Stomach (tissue), 8 donors: ENCODE measurements at regions not wholly inside any gene's neighbourhood (a gene's known extent, or its start where the extent isn't known, plus 50 kb on each side); places are given as distances from the start of the nearest gene placed in this dataset.

ENCODE experiments used
- DNase-seq, 2 donors: peaks; one replicate each; pipeline versions ENCODE4 v3.0.0 to v3.0.0-alpha.2; 2013 to 2019
- H3K27ac ChIP-seq, 5 donors: fragments of 200-600 bp in 4 of 5; sonication (generic) in 4 of 5; one replicate each; pipeline ENCODE4 v1.5.1; 2013 to 2019; ENCODE audit warnings: mild to moderate bottlenecking in 1 of 5, moderate library complexity in 1 of 5
- H3K27me3 ChIP-seq, 3 donors: fragments of 200-600 bp; sonication (generic); one replicate each; pipeline ENCODE4 v1.5.1; 2017 to 2019; ENCODE audit warnings: mixed run types in 1 of 3
- H3K36me3 ChIP-seq, 4 donors: fragments of 200-600 bp; sonication (generic); 1 replicate in 3 of 4; 2 replicates in 1 of 4; pipeline ENCODE4 v1.5.1; 2016 to 2019
- H3K4me1 ChIP-seq, 4 donors: fragments of 200-600 bp; sonication (generic); one replicate each; pipeline ENCODE4 v1.5.1; 2016 to 2019
- H3K4me3 ChIP-seq, 4 donors: fragments of 200-600 bp; sonication (generic) in 3 of 4; one replicate each; pipeline ENCODE4 v1.5.1; 2016 to 2019; ENCODE audit warnings: mild to moderate bottlenecking in 1 of 4
- H3K9me3 ChIP-seq, 4 donors: fragments of 200-600 bp; sonication (generic); one replicate each; pipeline ENCODE4 v1.5.1; 2016 to 2019
- EP300 ChIP-seq: sonication (generic); formaldehyde crosslinking; IDR thresholded peaks from one replicate; pipeline ENCODE4 v1.6.1; 2017; ENCODE audit warnings: antibody characterized with exemption
- POLR2A ChIP-seq, 4 donors: fragments of 450-650 bp; IDR thresholded peaks; one replicate each; pipeline ENCODE4 v1.6.1; 2016; ENCODE audit warnings: antibody characterized with exemption in 4 of 4, control low read depth in 2 of 4, mild to moderate bottlenecking in 1 of 4, moderate library complexity in 1 of 4
- POLR2AphosphoS5 ChIP-seq, 3 donors: sonication (generic); formaldehyde crosslinking; IDR thresholded peaks; one replicate each; pipeline ENCODE4 v1.6.1; 2016; ENCODE audit warnings: antibody characterized with exemption in 3 of 3
- WGBS, 5 donors: extraction: QIAGEN DNeasy Blood & Tissue Kit in 3 of 5; methylation state at CpG; one replicate each; pipeline versions ENCODE4 v1.1.5 to v1.1.7; 2013 to 2018; 5-methylcytosine and 5-hydroxymethylcytosine counted together
- intact Hi-C: fragments of 100-400 bp; cut with DNase I; formaldehyde crosslinking; loops from one replicate; pipeline ENCODE4 v1.15.1; 2023; ENCODE audit warnings: low total_unique reads
- TF ChIP-seq, protein P1 (sequence below), 7 experiments: fragments of 450-650 bp in 4 of 7; fragments of 200-600 bp in 3 of 7; sonication (generic) in 3 of 7; IDR thresholded peaks; one replicate each; pipeline ENCODE4 v1.5.1; 2016 to 2019; ENCODE audit warnings: antibody characterized with exemption in 7 of 7, control low read depth in 2 of 7, mild to moderate bottlenecking in 1 of 7
- donor health status: healthy with polysubstance abuse.
- donor health status: Bipolar disorder and iron deficiency.
- donor health status: healthy.

DNA sequence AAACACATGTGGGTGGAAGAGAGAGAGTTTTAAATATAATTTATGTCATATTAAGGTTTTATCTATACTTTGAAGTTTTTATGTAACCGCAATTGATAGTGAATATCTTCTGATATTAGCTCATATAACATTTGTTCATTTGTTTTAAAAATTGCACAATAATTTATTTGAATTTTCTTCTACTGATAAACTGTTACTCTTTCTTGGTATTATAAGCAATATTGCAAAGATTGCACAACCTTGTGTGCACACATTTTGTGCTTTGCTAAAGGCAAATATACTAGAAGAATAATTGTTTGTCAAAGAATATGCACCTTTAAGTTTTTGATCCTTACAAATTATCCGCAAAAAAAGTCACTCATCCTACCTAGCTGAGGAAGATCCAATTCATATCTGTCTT is 275.7 kb downstream of the TLR4 start:
- TF ChIP-seq, protein P1, sequence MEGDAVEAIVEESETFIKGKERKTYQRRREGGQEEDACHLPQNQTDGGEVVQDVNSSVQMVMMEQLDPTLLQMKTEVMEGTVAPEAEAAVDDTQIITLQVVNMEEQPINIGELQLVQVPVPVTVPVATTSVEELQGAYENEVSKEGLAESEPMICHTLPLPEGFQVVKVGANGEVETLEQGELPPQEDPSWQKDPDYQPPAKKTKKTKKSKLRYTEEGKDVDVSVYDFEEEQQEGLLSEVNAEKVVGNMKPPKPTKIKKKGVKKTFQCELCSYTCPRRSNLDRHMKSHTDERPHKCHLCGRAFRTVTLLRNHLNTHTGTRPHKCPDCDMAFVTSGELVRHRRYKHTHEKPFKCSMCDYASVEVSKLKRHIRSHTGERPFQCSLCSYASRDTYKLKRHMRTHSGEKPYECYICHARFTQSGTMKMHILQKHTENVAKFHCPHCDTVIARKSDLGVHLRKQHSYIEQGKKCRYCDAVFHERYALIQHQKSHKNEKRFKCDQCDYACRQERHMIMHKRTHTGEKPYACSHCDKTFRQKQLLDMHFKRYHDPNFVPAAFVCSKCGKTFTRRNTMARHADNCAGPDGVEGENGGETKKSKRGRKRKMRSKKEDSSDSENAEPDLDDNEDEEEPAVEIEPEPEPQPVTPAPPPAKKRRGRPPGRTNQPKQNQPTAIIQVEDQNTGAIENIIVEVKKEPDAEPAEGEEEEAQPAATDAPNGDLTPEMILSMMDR (IDR thresholded peaks at IDR 0.05) = no peak
- TF ChIP-seq POLR2A (IDR thresholded peaks at IDR 0.05) (no peak), POLR2AphosphoS5 (IDR thresholded peaks at IDR 0.05) (no peak), EP300 (no peak)
- peaks cover 0 to 4% (median 0%) of the 10 kb centered on the region in 3 donors for H3K27me3 ChIP-seq
- 55 to 81% (median 66%) methylated on average over 2 of the region's 2 CpGs for WGBS, 5 donors
- H3K27ac ChIP-seq = no peak overlapping the region
- H3K4me1 ChIP-seq = no peaks in the 10 kb centered on the region
- no peak for DNase-seq
- no peaks in the 10 kb centered on the region for H3K9me3 ChIP-seq
- no peaks in the 10 kb centered on the region for H3K36me3 ChIP-seq
- intact Hi-C loops = no loop called here
- no peak overlapping the region for H3K4me3 ChIP-seq

DNA sequence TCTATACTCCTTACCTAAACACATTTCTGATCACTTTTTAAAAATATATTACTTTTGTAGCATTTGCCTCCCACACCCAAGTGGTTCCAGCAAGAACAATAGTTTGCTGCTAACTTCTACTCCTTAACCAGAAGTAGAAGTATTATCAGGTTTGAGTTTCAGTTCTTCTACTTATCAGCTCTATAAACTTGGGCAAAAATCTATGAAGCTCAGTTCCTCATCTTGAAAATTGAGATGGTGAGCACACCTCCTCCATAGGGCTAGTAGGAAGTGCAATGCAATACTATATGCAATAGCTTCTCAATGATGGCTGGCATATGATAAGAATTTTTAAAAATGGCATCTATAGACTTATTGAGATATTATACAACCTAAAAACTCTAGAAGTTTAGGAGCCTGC is 283.7 kb downstream of the TLR4 start:
- no peaks in the 10 kb centered on the region for H3K36me3 ChIP-seq
- DNase-seq = no peak
- intact Hi-C loops = no loop called here
- H3K9me3 ChIP-seq = no peaks in the 10 kb centered on the region
- H3K4me1 ChIP-seq = no peaks in the 10 kb centered on the region
- H3K27me3 ChIP-seq = no peaks in the 10 kb centered on the region
- no peak overlapping the region for H3K27ac ChIP-seq
- TF ChIP-seq, protein P1 (IDR thresholded peaks at IDR 0.05) = no peak
- TF ChIP-seq EP300 = no peak
- no peak for TF ChIP-seq POLR2AphosphoS5 (IDR thresholded peaks at IDR 0.05)
- no peak for TF ChIP-seq POLR2A (IDR thresholded peaks at IDR 0.05)
- no peak overlapping the region for H3K4me3 ChIP-seq

DNA sequence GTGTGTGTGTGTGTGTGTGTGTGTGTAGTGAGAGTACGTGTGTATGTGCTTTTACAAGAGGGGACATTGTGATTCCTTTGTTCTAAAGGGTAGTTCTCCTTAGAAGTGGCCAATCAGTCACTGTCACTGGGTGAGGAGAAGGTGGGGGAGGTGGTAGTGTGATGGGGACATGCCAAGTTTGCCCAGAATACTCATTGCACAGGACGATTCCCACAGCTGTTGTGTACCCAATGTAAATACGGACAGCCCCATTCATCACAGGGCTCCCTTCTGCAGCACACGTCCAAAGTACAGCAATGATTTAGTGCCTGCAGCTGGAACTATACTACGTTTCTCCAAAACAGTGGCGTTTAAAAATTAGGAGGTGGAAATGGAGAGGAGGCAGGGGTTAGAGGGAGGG is 287.8 kb downstream of the TLR4 start:
- no peaks in the 10 kb centered on the region for H3K36me3 ChIP-seq
- intact Hi-C loops = no loop called here
- H3K27me3 ChIP-seq = no peaks in the 10 kb centered on the region
- H3K9me3 ChIP-seq = no peaks in the 10 kb centered on the region
- H3K4me3 ChIP-seq = no peak overlapping the region
- no peaks in the 10 kb centered on the region for H3K4me1 ChIP-seq
- H3K27ac ChIP-seq = no peak overlapping the region
- no peak for TF ChIP-seq POLR2AphosphoS5 (IDR thresholded peaks at IDR 0.05)
- TF ChIP-seq POLR2A (IDR thresholded peaks at IDR 0.05) = no peak
- no peak for TF ChIP-seq EP300
- TF ChIP-seq, protein P1 (IDR thresholded peaks at IDR 0.05) = no peak
- no peak for DNase-seq
- WGBS, 5 donors = 5 to 16% (median 9%) methylated on average over 6 of the region's 6 CpGs

DNA sequence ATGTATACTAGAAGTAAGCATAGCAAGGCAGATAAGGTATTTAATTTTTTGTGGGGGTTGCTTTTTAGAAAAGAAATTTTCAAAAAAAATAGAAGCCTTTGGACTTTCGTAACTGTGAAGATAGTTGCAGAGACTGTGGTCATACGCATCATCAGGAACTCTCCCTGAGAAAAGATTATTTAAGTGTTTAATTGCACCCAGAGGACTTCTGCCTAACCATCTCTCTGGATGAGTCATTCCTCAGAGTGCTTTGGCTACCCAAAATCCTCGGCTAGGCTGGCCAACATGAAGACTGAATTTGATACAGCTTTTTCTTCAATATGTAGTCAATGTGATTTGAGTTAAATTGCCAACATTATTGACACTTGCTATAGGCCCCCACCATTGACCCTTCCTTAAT is 296.4 kb downstream of the TLR4 start:
- Histone ChIP-seq H3K36me3 (no peaks in the 10 kb centered on the region), H3K27ac (no peak overlapping the region), H3K9me3 (no peaks in the 10 kb centered on the region), H3K4me3 (no peak overlapping the region), H3K27me3 (no peaks in the 10 kb centered on the region), H3K4me1 (no peaks in the 10 kb centered on the region)
- no peak for TF ChIP-seq POLR2A (IDR thresholded peaks at IDR 0.05)
- TF ChIP-seq, protein P1 (IDR thresholded peaks at IDR 0.05) = no peak
- TF ChIP-seq POLR2AphosphoS5 (IDR thresholded peaks at IDR 0.05) = no peak
- TF ChIP-seq EP300 = no peak
- 79 to 96% (median 93%) methylated on average over 3 of the region's 3 CpGs for WGBS, 5 donors
- intact Hi-C loops = no loop called here
- no peak for DNase-seq
